ENCODE measurements at regions not wholly inside any gene's neighbourhood (a gene's known extent, or its start where the extent isn't known, plus 50 kb on each side); places are given as distances from the start of the nearest gene placed in this dataset.
"Not testable (repeated sequence)": the region's sequence is repeated elsewhere in the genome, so short reads cannot be mapped to it uniquely, and the experiment has no call there.

DNA sequence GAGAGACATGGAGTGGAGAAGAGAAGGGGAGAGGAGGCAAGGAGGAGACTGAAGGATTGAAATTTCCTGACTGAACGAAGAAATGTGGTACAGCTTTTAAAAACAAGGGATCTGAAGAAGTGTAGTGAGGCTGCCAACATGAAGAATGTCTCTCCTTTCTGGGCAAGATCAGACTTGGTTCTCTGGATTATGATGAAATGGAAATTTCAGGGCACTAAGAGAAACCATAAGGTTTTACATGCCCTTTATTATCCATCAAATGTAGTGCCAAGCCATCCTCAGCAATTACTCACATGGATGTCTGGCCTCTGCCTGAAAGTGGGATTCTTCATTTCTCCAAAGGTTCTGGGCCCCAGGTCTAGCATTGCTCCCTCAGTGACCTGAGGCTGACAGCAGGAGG is 77.6 kb upstream of the CCDC80 start:
- Histone ChIP-seq H3K9me2 (replicated peaks; ENCODE audit: control insufficient read depth, low read length) (no peaks in the 10 kb centered on the region), H3K4me1 (ENCODE audit: control insufficient read depth, low read length) (no peaks in the 10 kb centered on the region), H3K4me3 (ENCODE audit: low read length) (no peak overlapping the region), H4K20me1 (ENCODE audit: control insufficient read depth, insufficient read depth, low read depth, low read length) (no peaks in the 10 kb centered on the region), H3K36me3 (ENCODE audit: control insufficient read depth, low read length) (no peaks in the 10 kb centered on the region), H3K27ac (ENCODE audit: low read depth, low read length) (no peak overlapping the region), H3K4me2 (ENCODE audit: low read length) (no peak overlapping the region), H3K79me2 (ENCODE audit: control insufficient read depth, low read length) (no peaks in the 10 kb centered on the region), H3K9me3 (ENCODE audit: control insufficient read depth, insufficient read depth, low read length) (no peaks in the 10 kb centered on the region), H3F3A (ENCODE audit: control insufficient read depth, insufficient read depth) (no peaks in the 10 kb centered on the region), H3K27me3 (ENCODE audit: control insufficient read depth, low read length) (peaks cover 3% of the 10 kb centered on the region; the same call in 1 of the 2 replicates)
- TF ChIP-seq, protein P1, sequence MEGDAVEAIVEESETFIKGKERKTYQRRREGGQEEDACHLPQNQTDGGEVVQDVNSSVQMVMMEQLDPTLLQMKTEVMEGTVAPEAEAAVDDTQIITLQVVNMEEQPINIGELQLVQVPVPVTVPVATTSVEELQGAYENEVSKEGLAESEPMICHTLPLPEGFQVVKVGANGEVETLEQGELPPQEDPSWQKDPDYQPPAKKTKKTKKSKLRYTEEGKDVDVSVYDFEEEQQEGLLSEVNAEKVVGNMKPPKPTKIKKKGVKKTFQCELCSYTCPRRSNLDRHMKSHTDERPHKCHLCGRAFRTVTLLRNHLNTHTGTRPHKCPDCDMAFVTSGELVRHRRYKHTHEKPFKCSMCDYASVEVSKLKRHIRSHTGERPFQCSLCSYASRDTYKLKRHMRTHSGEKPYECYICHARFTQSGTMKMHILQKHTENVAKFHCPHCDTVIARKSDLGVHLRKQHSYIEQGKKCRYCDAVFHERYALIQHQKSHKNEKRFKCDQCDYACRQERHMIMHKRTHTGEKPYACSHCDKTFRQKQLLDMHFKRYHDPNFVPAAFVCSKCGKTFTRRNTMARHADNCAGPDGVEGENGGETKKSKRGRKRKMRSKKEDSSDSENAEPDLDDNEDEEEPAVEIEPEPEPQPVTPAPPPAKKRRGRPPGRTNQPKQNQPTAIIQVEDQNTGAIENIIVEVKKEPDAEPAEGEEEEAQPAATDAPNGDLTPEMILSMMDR (IDR thresholded peaks at IDR 0.05; ENCODE audit: low read depth, low read length, poor library complexity, severe bottlenecking), result no peak
- no peak for TF ChIP-seq EZH2phosphoT487 (IDR thresholded peaks at IDR 0.05; ENCODE audit: borderline replicate concordance, low read length)

DNA sequence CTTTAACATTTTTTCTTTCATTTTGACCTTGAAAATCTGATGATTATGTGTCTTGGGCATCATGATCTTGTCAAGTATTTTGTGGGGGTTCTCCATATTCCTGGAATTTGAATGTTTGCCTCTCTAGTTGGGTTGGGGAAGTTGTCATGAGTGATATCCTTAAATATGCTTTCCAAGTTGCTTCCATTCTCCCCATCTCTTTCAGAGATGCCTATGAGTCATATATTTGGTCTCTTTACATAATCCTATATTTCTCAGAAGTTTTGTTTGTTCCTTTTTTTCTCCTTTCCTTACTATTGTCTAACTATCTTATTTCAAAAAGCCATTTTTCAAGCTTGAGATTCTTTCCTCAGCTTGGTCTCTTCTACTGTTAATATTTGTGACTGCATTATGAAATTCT is 69.0 kb upstream of the CCDC80 start:
- no peaks in the 10 kb centered on the region; the same call in 1 of the 2 replicates for H3K9me2 ChIP-seq (replicated peaks; ENCODE audit: control insufficient read depth, low read length)
- H3K79me2 ChIP-seq (ENCODE audit: control insufficient read depth, low read length), result no peaks in the 10 kb centered on the region
- no peak overlapping the region for H3K4me2 ChIP-seq (ENCODE audit: low read length)
- H3K27me3 ChIP-seq (ENCODE audit: control insufficient read depth, low read length), result no peaks in the 10 kb centered on the region; the same call in none of the 2 replicates
- TF ChIP-seq, protein P1 (IDR thresholded peaks at IDR 0.05; ENCODE audit: low read depth, low read length, poor library complexity, severe bottlenecking), result no peak
- TF ChIP-seq EZH2phosphoT487 (IDR thresholded peaks at IDR 0.05; ENCODE audit: borderline replicate concordance, low read length), result no peak
- no peaks in the 10 kb centered on the region; the same call in 1 of the 2 replicates for H3K9me3 ChIP-seq (ENCODE audit: control insufficient read depth, insufficient read depth, low read length)
- no peaks in the 10 kb centered on the region for H4K20me1 ChIP-seq (ENCODE audit: control insufficient read depth, insufficient read depth, low read depth, low read length)
- no peak overlapping the region for H3K27ac ChIP-seq (ENCODE audit: low read depth, low read length)
- H3K4me1 ChIP-seq (ENCODE audit: control insufficient read depth, low read length), result no peaks in the 10 kb centered on the region
- H3F3A ChIP-seq (ENCODE audit: control insufficient read depth, insufficient read depth), result no peaks in the 10 kb centered on the region
- no peak overlapping the region for H3K4me3 ChIP-seq (ENCODE audit: low read length)
- no peaks in the 10 kb centered on the region for H3K36me3 ChIP-seq (ENCODE audit: control insufficient read depth, low read length)

DNA sequence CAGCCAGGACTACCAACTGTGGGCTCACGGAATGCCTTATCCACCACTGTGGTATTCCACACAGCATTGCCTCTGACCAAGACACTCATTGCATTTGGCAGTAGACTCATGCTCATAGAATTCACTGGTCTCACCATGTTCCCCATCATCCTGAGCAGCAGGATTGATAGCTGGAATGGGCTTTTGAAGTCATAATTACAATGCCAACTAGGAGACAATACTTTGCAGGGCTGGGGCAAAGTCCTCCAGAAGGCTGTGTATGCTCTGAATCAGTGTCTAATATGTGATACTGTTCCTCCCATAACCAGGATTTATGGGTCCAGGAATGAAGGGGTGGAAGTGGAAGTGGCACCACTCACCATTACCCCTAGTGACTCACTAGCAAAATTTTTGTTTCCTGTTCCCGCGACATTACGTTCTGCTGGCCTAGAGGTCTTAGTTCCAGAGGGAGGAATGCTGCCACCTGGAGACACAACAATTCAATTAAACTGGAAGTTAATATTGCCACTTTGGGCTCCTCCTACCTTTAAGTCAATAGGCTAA is 58.6 kb upstream of the CCDC80 start:
- H3K9me2 ChIP-seq (replicated peaks; ENCODE audit: control insufficient read depth, low read length), result no peaks in the 10 kb centered on the region
- no peaks in the 10 kb centered on the region for H3K4me1 ChIP-seq (ENCODE audit: control insufficient read depth, low read length)
- H3K79me2 ChIP-seq (ENCODE audit: control insufficient read depth, low read length), result no peaks in the 10 kb centered on the region
- H3K4me3 ChIP-seq (ENCODE audit: low read length), result no peak overlapping the region
- H3K36me3 ChIP-seq (ENCODE audit: control insufficient read depth, low read length), result no peaks in the 10 kb centered on the region
- no peaks in the 10 kb centered on the region for H4K20me1 ChIP-seq (ENCODE audit: control insufficient read depth, insufficient read depth, low read depth, low read length)
- TF ChIP-seq EZH2phosphoT487 (IDR thresholded peaks at IDR 0.05; ENCODE audit: borderline replicate concordance, low read length), result no peak
- TF ChIP-seq, protein P1 (IDR thresholded peaks at IDR 0.05; ENCODE audit: low read depth, low read length, poor library complexity, severe bottlenecking), result no peak
- H3K27me3 ChIP-seq (ENCODE audit: control insufficient read depth, low read length), result no peaks in the 10 kb centered on the region
- H3K9me3 ChIP-seq (ENCODE audit: control insufficient read depth, insufficient read depth, low read length), result no peaks in the 10 kb centered on the region
- H3K4me2 ChIP-seq (ENCODE audit: low read length), result no peak overlapping the region
- H3F3A ChIP-seq (ENCODE audit: control insufficient read depth, insufficient read depth), result no peaks in the 10 kb centered on the region
- H3K27ac ChIP-seq (ENCODE audit: low read depth, low read length), result no peak overlapping the region

DNA sequence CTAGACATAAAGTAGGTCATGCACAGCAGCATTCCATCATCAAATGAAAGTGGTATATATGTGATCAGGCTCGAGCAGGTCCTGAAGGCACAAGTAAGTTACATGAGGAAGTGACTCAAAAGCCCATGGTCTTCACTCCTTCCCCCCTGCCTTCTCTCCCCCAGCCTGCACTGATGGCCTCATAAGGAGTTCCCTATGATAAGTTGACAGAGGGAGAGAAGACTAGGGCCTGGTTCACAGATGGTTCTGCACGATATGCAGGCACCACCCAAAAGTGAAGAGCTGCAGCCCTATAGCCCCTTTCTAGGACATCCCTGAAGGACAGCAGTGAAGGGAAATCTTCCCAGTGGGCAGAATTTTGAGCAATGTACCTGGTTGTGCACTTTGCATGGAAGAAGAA is 57.5 kb upstream of the CCDC80 start:
- H3K9me3 ChIP-seq (ENCODE audit: control insufficient read depth, insufficient read depth, low read length); H3K79me2 ChIP-seq (ENCODE audit: control insufficient read depth, low read length); H3K27me3 ChIP-seq (ENCODE audit: control insufficient read depth, low read length); H3K27ac ChIP-seq (ENCODE audit: low read depth, low read length); H4K20me1 ChIP-seq (ENCODE audit: control insufficient read depth, insufficient read depth, low read depth, low read length); H3K36me3 ChIP-seq (ENCODE audit: control insufficient read depth, low read length); H3K4me3 ChIP-seq (ENCODE audit: low read length); H3K9me2 ChIP-seq (replicated peaks; ENCODE audit: control insufficient read depth, low read length); H3K4me1 ChIP-seq (ENCODE audit: control insufficient read depth, low read length); H3F3A ChIP-seq (ENCODE audit: control insufficient read depth, insufficient read depth); H3K4me2 ChIP-seq (ENCODE audit: low read length): not testable (repeated sequence)

DNA sequence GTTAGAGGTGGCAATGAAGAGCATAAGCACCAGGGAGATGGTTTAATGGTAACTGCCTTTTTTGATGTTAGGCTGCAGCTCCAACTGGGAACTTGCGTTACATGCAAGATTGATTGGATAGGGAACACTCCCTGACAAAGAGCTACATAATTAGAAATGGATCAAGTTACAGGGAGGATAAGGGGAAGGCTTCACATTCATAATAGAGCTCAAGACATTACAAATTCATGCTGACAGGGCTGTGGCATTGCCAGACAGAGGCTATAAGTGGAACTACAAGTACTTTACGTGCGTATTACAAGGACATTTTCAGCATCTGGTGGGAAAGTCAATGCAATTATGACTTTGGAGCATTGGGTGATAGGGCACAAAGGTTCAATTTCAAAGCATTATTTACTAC is 55.3 kb upstream of the CCDC80 start:
- H3K9me3 ChIP-seq (ENCODE audit: control insufficient read depth, insufficient read depth, low read length); H3K4me2 ChIP-seq (ENCODE audit: low read length); H3K27ac ChIP-seq (ENCODE audit: low read depth, low read length); H3F3A ChIP-seq (ENCODE audit: control insufficient read depth, insufficient read depth); H3K9me2 ChIP-seq (replicated peaks; ENCODE audit: control insufficient read depth, low read length); H3K36me3 ChIP-seq (ENCODE audit: control insufficient read depth, low read length); H3K4me1 ChIP-seq (ENCODE audit: control insufficient read depth, low read length); H3K4me3 ChIP-seq (ENCODE audit: low read length); H3K79me2 ChIP-seq (ENCODE audit: control insufficient read depth, low read length); H3K27me3 ChIP-seq (ENCODE audit: control insufficient read depth, low read length); H4K20me1 ChIP-seq (ENCODE audit: control insufficient read depth, insufficient read depth, low read depth, low read length): not testable (repeated sequence)
